ENCODE measurements at regions not wholly inside any gene's neighbourhood (a gene's known extent, or its start where the extent isn't known, plus 50 kb on each side); places are given as distances from the start of the nearest gene placed in this dataset.

DNA sequence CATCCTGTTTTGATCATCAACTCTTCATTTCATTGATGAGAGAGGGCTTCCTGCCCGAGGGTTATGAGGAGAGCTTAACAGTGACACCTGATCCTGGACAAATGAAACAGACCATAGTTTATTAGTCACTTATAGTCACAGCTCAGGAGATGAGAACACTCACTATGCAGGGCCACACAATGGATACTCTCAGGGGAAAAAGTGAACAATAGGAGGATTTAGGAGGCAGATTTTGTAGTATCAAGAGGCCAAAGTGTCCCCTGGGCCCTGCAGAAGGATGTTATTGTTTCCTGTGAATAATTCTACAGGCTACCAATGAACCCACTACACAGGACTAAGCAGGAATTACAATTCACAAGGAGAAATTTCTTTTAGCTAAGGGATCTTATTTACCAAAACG is 772.8 kb upstream of the MAN1A1 start:
- Mint-ChIP-seq H3K27me3 (ENCODE audit: insufficient read depth) (no peaks in the 10 kb centered on the region), H3K27ac (no peak overlapping the region), H3K4me3 (no peak overlapping the region), H3K36me3 (ENCODE audit: low read depth) (no peaks in the 10 kb centered on the region), H3K4me1 (no peaks in the 10 kb centered on the region), H3K9me3 (no peaks in the 10 kb centered on the region)
- WGBS, 2 experiments (ENCODE audit: insufficient coverage in 1 of 2, insufficient read length in 1 of 2): 96% methylated on average over 1 of the region's 2 CpGs; no CpG with 5 or more reads in 1 of the 2 experiments
- Histone ChIP-seq H3K4me1 (ENCODE audit: control insufficient read depth, insufficient read depth, low read length) (no peaks in the 10 kb centered on the region), H3K9ac (ENCODE audit: extremely low read depth, low read length, poor library complexity, severe bottlenecking) (no peak overlapping the region), H3K27ac (ENCODE audit: low read depth, low read length) (no peak overlapping the region), H3K27me3 (ENCODE audit: control insufficient read depth, insufficient read depth, low read length, poor library complexity, severe bottlenecking) (no peaks in the 10 kb centered on the region), H3K36me3 (ENCODE audit: control insufficient read depth, insufficient read depth, low read length) (no peaks in the 10 kb centered on the region), H3K9me3 (ENCODE audit: control insufficient read depth, low read length) (no peaks in the 10 kb centered on the region), H3K4me3 (ENCODE audit: low read length) (no peak overlapping the region)
- TF ChIP-seq, protein P1, sequence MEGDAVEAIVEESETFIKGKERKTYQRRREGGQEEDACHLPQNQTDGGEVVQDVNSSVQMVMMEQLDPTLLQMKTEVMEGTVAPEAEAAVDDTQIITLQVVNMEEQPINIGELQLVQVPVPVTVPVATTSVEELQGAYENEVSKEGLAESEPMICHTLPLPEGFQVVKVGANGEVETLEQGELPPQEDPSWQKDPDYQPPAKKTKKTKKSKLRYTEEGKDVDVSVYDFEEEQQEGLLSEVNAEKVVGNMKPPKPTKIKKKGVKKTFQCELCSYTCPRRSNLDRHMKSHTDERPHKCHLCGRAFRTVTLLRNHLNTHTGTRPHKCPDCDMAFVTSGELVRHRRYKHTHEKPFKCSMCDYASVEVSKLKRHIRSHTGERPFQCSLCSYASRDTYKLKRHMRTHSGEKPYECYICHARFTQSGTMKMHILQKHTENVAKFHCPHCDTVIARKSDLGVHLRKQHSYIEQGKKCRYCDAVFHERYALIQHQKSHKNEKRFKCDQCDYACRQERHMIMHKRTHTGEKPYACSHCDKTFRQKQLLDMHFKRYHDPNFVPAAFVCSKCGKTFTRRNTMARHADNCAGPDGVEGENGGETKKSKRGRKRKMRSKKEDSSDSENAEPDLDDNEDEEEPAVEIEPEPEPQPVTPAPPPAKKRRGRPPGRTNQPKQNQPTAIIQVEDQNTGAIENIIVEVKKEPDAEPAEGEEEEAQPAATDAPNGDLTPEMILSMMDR (conservative IDR thresholded peaks at IDR 0.05): no peak
- no peak for DNase-seq

DNA sequence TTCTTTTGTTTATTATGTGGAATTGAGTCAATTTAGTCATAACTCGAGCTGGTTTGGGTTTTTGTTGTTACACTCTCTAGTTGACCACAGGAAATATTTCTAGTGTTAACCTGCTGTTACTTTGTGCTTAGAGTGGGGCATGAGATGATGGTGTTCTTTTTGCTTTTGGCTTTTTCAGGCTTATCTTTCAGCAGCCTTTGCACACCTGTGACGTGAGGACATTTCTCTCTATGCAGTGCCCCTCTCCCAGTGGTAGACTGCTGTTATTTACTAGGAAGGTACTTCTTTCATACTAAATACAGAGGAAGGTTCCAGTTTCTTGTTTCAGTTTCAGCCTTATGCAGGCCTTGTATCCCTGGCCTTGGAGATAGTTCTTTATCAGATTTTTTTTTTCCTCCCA is 766.8 kb upstream of the MAN1A1 start:
- Mint-ChIP-seq H3K4me3 (no peak overlapping the region), H3K27me3 (ENCODE audit: insufficient read depth) (no peaks in the 10 kb centered on the region), H3K4me1 (no peaks in the 10 kb centered on the region), H3K36me3 (ENCODE audit: low read depth) (no peaks in the 10 kb centered on the region), H3K27ac (no peak overlapping the region), H3K9me3 (no peaks in the 10 kb centered on the region)
- no peaks in the 10 kb centered on the region for H3K36me3 ChIP-seq (ENCODE audit: control insufficient read depth, insufficient read depth, low read length)
- no peaks in the 10 kb centered on the region for H3K4me1 ChIP-seq (ENCODE audit: control insufficient read depth, insufficient read depth, low read length)
- 83 to 92% methylated on average over 1 to 2 of the region's 2 CpGs for WGBS, 2 experiments (ENCODE audit: insufficient coverage in 1 of 2, insufficient read length in 1 of 2)
- TF ChIP-seq, protein P1 (conservative IDR thresholded peaks at IDR 0.05): no peak
- H3K9ac ChIP-seq (ENCODE audit: extremely low read depth, low read length, poor library complexity, severe bottlenecking): no peak overlapping the region
- no peak overlapping the region for H3K27ac ChIP-seq (ENCODE audit: low read depth, low read length)
- no peak overlapping the region for H3K4me3 ChIP-seq (ENCODE audit: low read length)
- H3K27me3 ChIP-seq (ENCODE audit: control insufficient read depth, insufficient read depth, low read length, poor library complexity, severe bottlenecking): no peaks in the 10 kb centered on the region
- no peaks in the 10 kb centered on the region for H3K9me3 ChIP-seq (ENCODE audit: control insufficient read depth, low read length)
- no peak for DNase-seq

DNA sequence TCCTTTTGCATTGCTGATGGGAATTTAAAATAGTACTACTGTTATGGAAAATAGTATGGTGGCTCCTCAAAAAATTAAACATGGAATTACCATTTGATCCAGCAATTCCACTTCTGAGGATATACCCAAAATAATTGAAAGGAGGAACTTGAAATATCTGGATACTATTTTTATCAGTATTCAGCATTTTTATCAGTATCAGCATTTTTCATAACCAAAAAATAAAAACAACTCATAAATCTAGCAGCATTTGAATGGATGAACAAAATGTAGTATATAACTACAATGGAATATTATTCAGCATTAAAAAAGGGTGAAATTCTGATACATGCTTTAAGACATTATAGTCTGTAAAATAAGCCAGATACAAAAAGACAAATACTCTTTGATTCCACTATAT is 763.4 kb upstream of the MAN1A1 start:
- no peak overlapping the region for H3K9ac ChIP-seq (ENCODE audit: extremely low read depth, low read length, poor library complexity, severe bottlenecking)
- H3K4me3 ChIP-seq (ENCODE audit: low read length): no peak overlapping the region
- no peaks in the 10 kb centered on the region for H3K36me3 Mint-ChIP-seq (ENCODE audit: low read depth)
- H3K4me3 Mint-ChIP-seq: no peak overlapping the region
- H3K27me3 ChIP-seq (ENCODE audit: control insufficient read depth, insufficient read depth, low read length, poor library complexity, severe bottlenecking): no peaks in the 10 kb centered on the region
- no peaks in the 10 kb centered on the region for H3K27me3 Mint-ChIP-seq (ENCODE audit: insufficient read depth)
- no peaks in the 10 kb centered on the region for H3K36me3 ChIP-seq (ENCODE audit: control insufficient read depth, insufficient read depth, low read length)
- H3K9me3 ChIP-seq (ENCODE audit: control insufficient read depth, low read length): no peaks in the 10 kb centered on the region
- H3K9me3 Mint-ChIP-seq: no peaks in the 10 kb centered on the region
- no peak for DNase-seq
- no peak overlapping the region for H3K27ac ChIP-seq (ENCODE audit: low read depth, low read length)
- no peak overlapping the region for H3K27ac Mint-ChIP-seq
- H3K4me1 ChIP-seq (ENCODE audit: control insufficient read depth, insufficient read depth, low read length): no peaks in the 10 kb centered on the region
- no peaks in the 10 kb centered on the region for H3K4me1 Mint-ChIP-seq
- TF ChIP-seq, protein P1 (conservative IDR thresholded peaks at IDR 0.05): no peak
